GM23338 (cell line): ENCODE measurements at regions not wholly inside any gene's neighbourhood (a gene's known extent, or its start where the extent isn't known, plus 50 kb on each side); places are given as distances from the start of the nearest gene placed in this dataset.

ENCODE experiments used
- ATAC-seq: fragments of 200-7000 bp; cut with Tn5 transposase; 3 replicates; pipeline ENCODE4 v1.9.1; 2020
- DNase-seq: peaks from one replicate; pipeline ENCODE4 v3.0.0-alpha.2; 2015; ENCODE audit warnings: low spot score
- H2AFZ ChIP-seq: fragments of 200-600 bp; sonication (generic); 2 replicates; pipeline ENCODE4 v1.8.0; 2016; ENCODE audit warnings: antibody characterized with exemption, mild to moderate bottlenecking, moderate library complexity
- H3F3A ChIP-seq: fragments of 200-600 bp; sonication (generic); replicated peaks from 2 replicates; pipeline ENCODE4 v1.8.0; 2017; ENCODE audit warnings: antibody characterized with exemption, mixed run types, low read depth
- H3K27ac ChIP-seq: fragments of 200-600 bp; sonication (generic); 2 replicates; pipeline ENCODE4 v1.6.1; 2016; ENCODE audit warnings: low read depth
- H3K27me3 ChIP-seq: fragments of 200-600 bp; sonication (generic); 2 replicates; pipeline ENCODE4 v1.8.0; 2016; ENCODE audit warnings: mild to moderate bottlenecking, mixed run types, moderate library complexity; ENCODE audit not compliant: insufficient read depth
- H3K36me3 ChIP-seq: fragments of 200-600 bp; sonication (generic); 2 replicates; pipeline ENCODE4 v1.8.0; 2016; ENCODE audit warnings: mild to moderate bottlenecking; ENCODE audit not compliant: insufficient read depth
- H3K4me1 ChIP-seq: fragments of 200-600 bp; sonication (generic); 2 replicates; pipeline ENCODE4 v1.8.0; 2016; ENCODE audit warnings: mild to moderate bottlenecking, moderate library complexity; ENCODE audit not compliant: insufficient read depth
- H3K4me2 ChIP-seq: fragments of 200-600 bp; sonication (generic); 2 replicates; pipeline ENCODE4 v1.7.1; 2017; ENCODE audit warnings: mixed run types
- H3K4me3 ChIP-seq: fragments of 200-600 bp; sonication (generic); 2 replicates; pipeline ENCODE4 v1.6.1; 2016; ENCODE audit warnings: mixed run types
- H3K79me2 ChIP-seq: fragments of 200-600 bp; sonication (generic); replicated peaks from 2 replicates; pipeline ENCODE4 v1.8.0; 2017; ENCODE audit warnings: mild to moderate bottlenecking; ENCODE audit not compliant: insufficient read depth
- H3K9me2 ChIP-seq: fragments of 200-600 bp; sonication (generic); 2 replicates; pipeline ENCODE4 v1.8.0; 2017; ENCODE audit not compliant: insufficient read depth
- H4K20me1 ChIP-seq: fragments of 200-600 bp; sonication (generic); replicated peaks from 2 replicates; pipeline ENCODE4 v1.8.0; 2017; ENCODE audit warnings: mild to moderate bottlenecking; ENCODE audit not compliant: insufficient read depth
- H3K27ac Mint-ChIP-seq: 2 replicates; pipeline ENCODE4 v1.8.0; 2020; ENCODE audit warnings: inconsistent platforms, mild to moderate bottlenecking, moderate library complexity, mixed read lengths
- H3K27me3 Mint-ChIP-seq: 3 replicates; pipeline ENCODE4 v1.8.0; 2022; ENCODE audit warnings: low read depth, mild to moderate bottlenecking, moderate library complexity, mixed read lengths, inconsistent platforms; ENCODE audit not compliant: insufficient read depth, poor library complexity
- H3K36me3 Mint-ChIP-seq: 3 replicates; pipeline ENCODE4 v1.8.0; 2021; ENCODE audit warnings: low read depth, mild to moderate bottlenecking, inconsistent platforms, moderate library complexity, mixed read lengths
- H3K4me1 Mint-ChIP-seq: 3 replicates; pipeline ENCODE4 v1.8.0; 2020; ENCODE audit warnings: mild to moderate bottlenecking, inconsistent platforms, mixed read lengths
- H3K4me3 Mint-ChIP-seq: 3 replicates; pipeline ENCODE4 v1.8.0; 2021; ENCODE audit warnings: moderate library complexity, mild to moderate bottlenecking, inconsistent platforms, mixed read lengths
- H3K9me3 Mint-ChIP-seq: 3 replicates; pipeline ENCODE4 v1.8.0; 2020; ENCODE audit warnings: moderate library complexity, mild to moderate bottlenecking, inconsistent platforms, mixed read lengths
- CTCF ChIP-seq, 2 experiments: fragments of 200-600 bp in 1 of 2; sonication (generic) in 1 of 2; conservative IDR thresholded peaks; 2 replicates each; pipeline versions ENCODE4 v1.5.1 to v1.6.1; 2016 to 2017; ENCODE audit warnings: antibody characterized with exemption in 2 of 2, low read depth in 2 of 2, mild to moderate bottlenecking in 2 of 2, moderate library complexity in 1 of 2
- ETS1 ChIP-seq: IDR thresholded peaks from 2 replicates; pipeline ENCODE4 v1.6.1; 2016; ENCODE audit warnings: antibody characterized with exemption
- EZH2phosphoT487 ChIP-seq: fragments of 200-600 bp; sonication (generic); IDR thresholded peaks from one replicate; pipeline ENCODE4 v1.8.1; 2018; ENCODE audit warnings: antibody characterized with exemption; ENCODE audit not compliant: unreplicated experiment
- JUNB ChIP-seq: IDR thresholded peaks from one replicate; pipeline ENCODE4 v1.6.1; 2016; ENCODE audit warnings: antibody characterized with exemption; ENCODE audit not compliant: unreplicated experiment
- POLR2AphosphoS5 ChIP-seq: IDR thresholded peaks from 2 replicates; pipeline ENCODE4 v1.6.1; 2016; ENCODE audit warnings: antibody characterized with exemption, low read depth
- REST ChIP-seq: IDR thresholded peaks from one replicate; pipeline ENCODE4 v1.6.1; 2018; ENCODE audit warnings: antibody characterized with exemption; ENCODE audit not compliant: unreplicated experiment
- STAT1 ChIP-seq: IDR thresholded peaks from one replicate; pipeline ENCODE4 v1.6.1; 2016; ENCODE audit warnings: antibody characterized with exemption; ENCODE audit not compliant: unreplicated experiment
- ZNF114 ChIP-seq: fragments of 250-450 bp; sonication (Bioruptor Pico); IDR thresholded peaks from 2 replicates; pipeline ENCODE4 v1.5.0; 2020; ENCODE audit warnings: mild to moderate bottlenecking, moderate library complexity
- ZNF331 ChIP-seq: fragments of 250-450 bp; sonication (Bioruptor Pico); IDR thresholded peaks from 2 replicates; pipeline ENCODE4 v1.5.0; 2020; ENCODE audit warnings: low read depth, mild to moderate bottlenecking, moderate library complexity
- ZNF462 ChIP-seq: fragments of 250-450 bp; sonication (Bioruptor Pico); IDR thresholded peaks from 2 replicates; pipeline ENCODE4 v1.5.0; 2020; ENCODE audit warnings: mild to moderate bottlenecking, moderate library complexity

- TF ChIP-seq EZH2phosphoT487: no peak
- TF ChIP-seq JUNB: no peak
- TF ChIP-seq ZNF331 (CRISPR knock-in tag): no peak
- no peak for TF ChIP-seq ZNF114 (CRISPR knock-in tag)
- no peak for TF ChIP-seq CTCF (conservative IDR thresholded peaks at IDR 0.05; ENCODE audit: low read depth in 2 of 2)
- TF ChIP-seq REST: no peak
- no peak for TF ChIP-seq STAT1
- peaks cover 7% of the 10 kb centered on the region for H3K27me3 Mint-ChIP-seq
- H3K4me3 ChIP-seq: no peak overlapping the region
- H3F3A ChIP-seq: no peaks in the 10 kb centered on the region
- H4K20me1 ChIP-seq: no peaks in the 10 kb centered on the region
- no peak for DNase-seq
- no peak overlapping the region for H3K27ac Mint-ChIP-seq
- no peaks in the 10 kb centered on the region for H3K27me3 ChIP-seq
- H3K9me2 ChIP-seq: no peaks in the 10 kb centered on the region; the same call in 1 of the 2 replicates
- peaks cover 13% of the 10 kb centered on the region for H3K9me3 Mint-ChIP-seq
- no peaks in the 10 kb centered on the region for H3K79me2 ChIP-seq
- peaks cover 7% of the 10 kb centered on the region for H3K36me3 Mint-ChIP-seq
- H3K4me2 ChIP-seq: no peak overlapping the region
- H3K27ac ChIP-seq: no peak overlapping the region
- no peak overlapping the region for H2AFZ ChIP-seq
- H3K4me1 Mint-ChIP-seq: peaks cover 4% of the 10 kb centered on the region; the same call in 1 of the 3 replicates
- H3K36me3 ChIP-seq: no peaks in the 10 kb centered on the region
- no peaks in the 10 kb centered on the region for H3K4me1 ChIP-seq
- no peak for ATAC-seq
- no peak overlapping the region for H3K4me3 Mint-ChIP-seq
Observed at GRCh38 chr1:230495076-230495475, 68.9 kb upstream of the PGBD5 start.

GRCh38 chr1:230494514-230494913 is 68.4 kb upstream of the PGBD5 start:
- H3K4me1 ChIP-seq: no peaks in the 10 kb centered on the region
- ATAC-seq: no peak
- H3F3A ChIP-seq: no peaks in the 10 kb centered on the region
- H3K79me2 ChIP-seq: no peaks in the 10 kb centered on the region
- H3K4me2 ChIP-seq: no peak overlapping the region
- H2AFZ ChIP-seq: no peak overlapping the region
- peaks cover 7% of the 10 kb centered on the region for H3K27me3 Mint-ChIP-seq
- no peak overlapping the region for H3K27ac ChIP-seq
- H3K4me3 Mint-ChIP-seq: no peak overlapping the region
- H3K27ac Mint-ChIP-seq: no peak overlapping the region
- H3K9me2 ChIP-seq: no peaks in the 10 kb centered on the region; the same call in 1 of the 2 replicates
- no peaks in the 10 kb centered on the region for H3K36me3 ChIP-seq
- no peaks in the 10 kb centered on the region for H4K20me1 ChIP-seq
- no peak overlapping the region for H3K4me3 ChIP-seq
- peaks cover 4% of the 10 kb centered on the region; the same call in 1 of the 3 replicates for H3K4me1 Mint-ChIP-seq
- no peak for DNase-seq
- peaks cover 7% of the 10 kb centered on the region for H3K9me3 Mint-ChIP-seq
- peaks cover 7% of the 10 kb centered on the region for H3K36me3 Mint-ChIP-seq
- H3K27me3 ChIP-seq: no peaks in the 10 kb centered on the region
- TF ChIP-seq STAT1 (no peak), ZNF462 (CRISPR knock-in tag) (no peak), ETS1 (no peak), POLR2AphosphoS5 (no peak)
